UCSD-AML1 (cell line): ENCODE measurements at regions not wholly inside any gene's neighbourhood (a gene's known extent, or its start where the extent isn't known, plus 50 kb on each side); places are given as distances from the start of the nearest gene placed in this dataset.

Source experiments
- DNase-seq: peaks from one replicate; lab custom pipeline; 2025; ENCODE audit not compliant: unreplicated experiment; lab: John Stamatoyannopoulos, UW

DNA sequence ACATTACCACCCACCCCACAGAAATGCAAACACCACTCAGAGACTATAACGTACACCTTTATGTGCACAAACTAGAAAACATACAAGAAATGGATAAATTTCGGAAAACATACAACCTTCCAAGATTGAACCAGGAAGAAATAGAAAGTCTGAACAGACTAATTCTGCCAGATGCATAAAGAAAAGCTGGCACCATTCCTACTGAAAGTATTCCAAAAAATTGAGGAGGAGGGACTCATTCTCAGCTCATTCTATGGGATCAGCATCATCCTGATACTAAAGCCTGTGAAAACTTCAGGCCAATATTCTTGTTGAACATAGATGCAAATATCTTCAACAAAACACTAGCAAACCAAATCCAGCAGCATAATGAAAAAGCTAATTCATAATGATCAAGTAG lies 115.1 kb upstream of the CD180 start:
- no peak for DNase-seq

- DNase-seq, result no peak
These were observed 114.6 kb upstream of the CD180 start for GRCh38 chr5:67311208-67311607.

DNA sequence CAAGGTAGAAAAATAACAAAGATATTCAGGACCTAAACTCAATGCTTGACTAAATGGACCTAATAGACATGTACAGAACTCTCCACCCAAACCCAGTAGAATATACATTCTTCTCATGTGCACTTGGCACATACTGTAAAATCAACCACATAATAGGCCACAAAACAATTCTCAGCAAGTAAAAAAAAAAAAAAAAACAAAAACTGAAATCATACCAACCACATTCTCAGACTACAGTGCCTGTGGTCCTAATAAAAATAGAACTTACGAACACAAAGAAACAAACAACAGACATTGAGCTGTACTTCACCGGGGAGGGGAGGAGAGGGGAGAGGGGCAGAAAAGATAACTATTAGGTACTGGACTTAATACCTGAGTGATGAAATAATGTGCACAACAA lies 114.1 kb upstream of the CD180 start:
- DNase-seq, result no peak

DNA sequence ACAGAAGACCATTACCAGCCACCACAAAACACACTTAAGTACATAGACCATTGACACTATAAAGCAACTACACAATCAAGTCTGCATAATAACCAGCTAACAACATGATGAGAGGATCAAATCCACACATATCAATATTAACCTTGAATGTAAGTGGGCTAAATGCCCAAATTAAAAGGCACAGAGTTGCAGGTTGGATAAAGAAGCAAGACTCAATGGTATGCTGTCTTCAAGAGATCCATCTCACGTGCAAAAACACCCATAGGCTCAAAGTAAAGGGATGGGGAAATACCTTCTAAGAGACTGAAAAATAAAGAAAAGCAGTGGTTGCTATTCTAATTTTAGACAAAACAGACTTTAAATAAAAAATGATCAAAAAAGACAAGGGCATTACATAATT lies 113.6 kb upstream of the CD180 start:
- no peak for DNase-seq

DNA sequence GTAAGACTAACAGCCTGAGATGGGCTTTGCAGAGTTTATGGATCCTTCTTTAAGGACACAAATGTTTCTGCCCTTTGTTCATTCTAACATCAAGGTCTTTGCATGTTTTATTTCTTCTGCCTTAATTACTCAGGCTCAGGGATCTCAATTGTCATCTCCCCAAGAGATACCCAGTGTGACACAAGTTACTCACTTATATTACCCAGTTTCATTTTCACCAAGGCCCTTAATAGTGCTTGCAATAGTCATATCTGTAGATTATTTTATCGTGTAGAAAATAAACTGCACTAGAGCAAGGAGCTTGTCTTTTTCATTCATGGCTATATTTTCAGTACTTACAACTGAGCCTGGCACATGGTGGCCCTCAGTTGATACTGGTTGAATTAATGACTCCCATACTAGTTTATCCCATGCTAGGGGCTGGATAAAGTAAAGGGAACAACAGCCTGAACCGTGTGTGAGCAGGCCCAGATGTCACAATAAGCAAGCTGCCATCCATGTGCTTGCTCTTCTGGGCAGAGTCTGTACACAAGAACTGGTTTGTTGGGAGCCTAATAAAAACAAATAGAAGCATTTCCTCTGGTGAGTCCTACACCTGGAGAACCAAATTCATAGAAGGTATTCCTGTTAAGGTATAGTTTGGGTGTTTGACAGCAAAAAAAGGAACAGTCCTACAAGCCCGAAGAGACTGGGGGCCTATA lies 112.5 kb upstream of the CD180 start:
- DNase-seq, result no peak

DNA sequence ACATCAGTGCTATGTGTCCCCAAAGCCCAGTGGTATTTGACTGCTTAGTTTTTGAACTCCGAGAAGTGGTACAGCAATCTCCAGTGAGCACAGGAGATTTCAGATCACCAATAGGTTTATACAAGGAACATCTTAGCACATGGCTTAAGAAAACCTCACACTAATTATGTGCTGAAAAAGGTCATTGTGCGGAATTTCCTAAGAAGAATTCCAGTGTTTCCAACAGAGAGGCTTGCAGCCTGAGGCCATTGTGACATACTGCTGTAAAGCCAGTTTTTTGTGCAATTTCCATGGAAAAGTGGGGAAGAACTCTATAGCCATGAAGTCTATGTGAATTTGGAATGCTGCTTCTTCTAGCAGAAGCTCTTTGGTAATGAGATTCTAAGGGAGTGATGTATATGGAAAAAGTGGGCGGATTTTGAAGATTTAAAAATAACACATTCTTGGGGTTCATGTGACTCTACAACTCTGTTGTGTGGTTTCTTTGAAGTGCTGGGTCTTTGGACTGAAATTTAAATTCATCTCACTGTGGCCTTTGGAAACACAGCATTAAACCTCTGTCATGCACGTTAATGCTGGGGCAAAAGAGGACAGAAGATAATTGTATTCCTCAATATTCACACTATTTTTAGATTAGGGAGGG lies 110.5 kb upstream of the CD180 start:
- DNase-seq, result no peak

DNA sequence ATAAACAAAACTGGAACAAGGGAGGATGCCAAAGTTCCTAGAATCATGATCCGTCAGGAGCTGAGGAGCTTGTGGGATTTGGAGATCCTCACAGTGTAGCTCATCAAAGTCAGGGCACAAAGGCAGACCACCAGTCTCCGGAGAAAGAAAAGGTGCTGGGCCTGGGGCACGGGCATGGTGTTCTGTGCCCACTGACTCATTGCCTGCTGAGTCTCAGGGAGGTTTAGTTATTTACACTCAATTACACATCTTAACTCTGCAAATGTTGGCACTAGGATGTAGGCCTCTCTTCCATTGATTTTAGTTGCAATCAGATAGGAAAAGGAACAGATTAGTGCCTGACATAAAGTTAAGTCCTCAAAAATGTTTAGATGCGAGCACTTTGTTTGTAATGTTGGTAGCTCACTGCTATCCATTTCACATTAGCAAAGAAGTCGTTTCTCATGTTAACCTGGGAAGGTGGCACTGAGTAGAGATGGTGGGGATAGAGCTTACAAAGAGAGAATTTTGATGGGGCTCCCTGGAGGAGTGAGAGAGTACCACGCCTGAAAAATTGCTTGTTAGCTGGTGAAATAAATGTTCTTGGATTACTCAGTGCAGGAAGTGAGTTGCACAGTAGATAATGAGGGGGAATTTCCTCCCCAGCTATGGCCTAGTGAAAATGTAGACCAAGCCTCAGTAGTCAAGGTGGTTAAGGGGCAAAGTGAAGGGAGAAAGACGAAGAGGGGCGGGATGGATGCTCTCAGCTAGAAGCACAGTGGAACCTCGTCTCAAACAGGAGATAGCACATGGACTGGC lies 109.5 kb upstream of the CD180 start:
- peak; percentile 17 for DNase-seq

DNA sequence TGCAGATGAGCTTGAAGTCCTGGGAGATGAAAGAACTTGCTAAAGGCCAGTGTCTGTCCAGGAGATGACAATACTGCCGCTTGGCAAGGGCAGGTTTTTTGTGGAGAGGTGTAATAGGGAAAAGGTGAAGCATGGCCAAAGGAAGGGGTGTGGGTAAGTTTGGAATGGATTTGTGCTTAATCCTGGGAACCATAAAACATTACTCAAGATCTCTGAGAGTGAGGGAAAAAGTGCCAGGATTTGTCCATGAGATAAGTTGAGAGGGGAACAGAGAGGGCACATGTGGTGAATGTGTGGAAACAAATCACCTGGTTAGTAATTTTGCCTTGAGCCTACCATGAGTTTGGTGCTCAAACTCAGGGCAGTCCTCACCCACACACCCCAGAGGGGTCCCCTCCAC lies 108.8 kb upstream of the CD180 start:
- no peak for DNase-seq

- no peak for DNase-seq
These were observed 106.8 kb upstream of the CD180 start for GRCh38 chr5:67303356-67303755.

GRCh38 chr5:67301285-67301903 lies 104.8 kb upstream of the CD180 start:
- DNase-seq, result peak; percentile 30

DNA sequence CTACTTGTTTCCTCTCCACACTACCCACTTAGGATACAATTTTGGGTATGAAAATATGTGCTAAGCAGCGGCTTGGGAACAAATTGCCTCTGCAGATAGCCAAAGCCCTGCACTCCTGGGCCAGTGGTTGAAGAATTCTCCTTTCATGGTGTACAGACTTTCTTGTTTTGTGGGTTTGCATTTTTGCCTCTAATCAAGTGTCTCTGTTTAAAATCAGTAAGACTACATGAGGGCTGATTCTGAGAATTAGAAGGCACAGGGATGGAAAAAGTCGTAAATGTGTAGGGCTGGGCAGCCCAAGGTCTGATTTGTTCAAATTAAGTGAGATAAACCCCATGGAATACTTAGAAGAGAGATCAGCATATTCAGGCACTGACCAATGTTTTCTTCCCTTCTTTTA lies 103.7 kb upstream of the CD180 start:
- DNase-seq, result no peak

DNA sequence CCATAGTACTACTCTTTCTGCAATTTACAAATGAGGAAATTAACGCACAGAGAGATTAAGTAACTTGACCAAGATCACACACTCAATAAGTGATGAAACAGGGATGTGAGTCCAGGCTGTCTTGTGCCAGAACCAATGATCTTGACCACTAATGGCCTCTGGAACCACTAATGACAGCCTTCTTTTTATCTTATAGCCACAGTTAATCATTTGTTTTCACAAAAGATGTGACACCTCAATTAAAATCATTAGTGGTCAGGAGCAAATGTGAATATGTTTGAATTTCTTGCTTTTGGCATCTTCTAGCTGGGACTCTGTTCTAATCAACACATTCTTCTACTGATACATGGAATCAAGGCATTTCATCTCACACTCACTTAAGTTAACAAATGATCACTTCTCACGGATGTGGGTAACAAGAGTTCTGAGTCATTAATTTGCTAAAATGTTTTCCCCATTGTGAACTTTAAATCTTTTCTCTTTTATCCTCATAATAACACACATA lies 102.7 kb upstream of the CD180 start:
- DNase-seq, result no peak

DNA sequence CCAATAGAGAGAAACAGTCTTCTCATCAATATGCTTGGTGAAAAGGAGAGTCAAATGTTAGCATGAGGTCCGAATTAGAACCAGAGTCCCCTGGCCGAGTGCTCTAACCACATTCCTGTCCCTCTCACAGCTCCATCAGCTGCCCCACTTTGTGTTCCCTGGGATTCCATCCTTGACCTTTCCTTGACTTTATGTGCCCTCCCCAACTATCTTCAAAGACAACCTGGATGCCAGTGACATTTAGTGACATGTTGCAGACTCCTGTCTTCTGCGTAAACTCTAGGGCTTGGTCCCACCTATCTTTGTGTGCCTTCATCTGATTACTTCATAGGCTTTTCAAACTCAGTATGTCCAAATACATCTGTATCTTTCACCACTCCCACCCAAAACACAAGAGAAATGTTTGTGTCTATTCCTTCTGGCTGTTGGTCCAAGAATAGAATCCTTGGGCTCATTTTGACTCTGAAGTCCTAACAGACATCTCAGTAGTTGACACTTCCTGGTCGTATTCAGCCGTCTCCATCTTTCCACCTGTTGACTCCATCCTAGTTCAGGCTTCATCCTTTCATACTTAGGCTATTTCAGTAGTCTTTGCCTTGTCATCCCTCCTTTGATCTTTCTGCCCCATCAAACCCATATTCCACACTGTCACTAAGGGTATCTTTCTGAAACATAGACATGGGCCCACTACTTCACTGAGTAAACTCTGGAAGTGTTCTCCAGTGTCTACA lies 101.4 kb upstream of the CD180 start:
- DNase-seq, result no peak

GRCh38 chr5:67297376-67297775 lies 100.8 kb upstream of the CD180 start:
- DNase-seq, result no peak

DNA sequence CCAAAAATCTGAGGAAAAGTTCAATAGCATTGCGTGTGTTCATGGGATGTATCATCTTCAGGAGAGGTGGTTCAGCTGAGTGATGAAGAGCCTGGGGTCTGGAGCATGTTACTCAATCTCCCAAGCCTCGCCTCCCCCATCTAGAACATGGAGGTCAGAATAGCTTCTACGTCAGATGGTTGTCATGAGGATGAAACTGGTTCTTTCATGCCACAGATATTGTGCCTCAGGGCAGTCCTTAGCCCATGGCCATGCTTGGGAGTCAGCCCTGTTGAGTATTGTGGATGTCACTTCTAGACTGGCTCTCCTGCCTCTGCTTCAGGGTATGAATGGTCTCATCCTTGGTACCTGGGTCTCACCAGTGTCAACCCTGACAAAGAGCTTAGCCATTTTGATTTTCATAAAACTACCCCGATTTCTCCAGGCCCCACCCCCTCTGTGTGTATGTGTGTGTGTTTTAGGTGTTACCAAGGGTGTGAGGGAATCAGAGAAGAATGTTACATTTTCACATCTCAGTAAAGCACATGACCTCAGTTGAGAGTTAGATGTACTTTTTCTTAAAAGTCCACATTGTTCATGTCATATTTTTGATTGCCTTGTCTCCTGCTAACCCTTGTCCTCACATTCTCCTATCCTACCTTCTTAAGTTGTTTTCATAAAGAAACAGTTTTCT lies 97.8 kb upstream of the CD180 start:
- no peak for DNase-seq

- no peak for DNase-seq
These were observed 96.6 kb upstream of the CD180 start for GRCh38 chr5:67293226-67293625.

GRCh38 chr5:67292201-67292940 lies 95.8 kb upstream of the CD180 start:
- DNase-seq, result no peak

GRCh38 chr5:67291671-67292070 lies 95.1 kb upstream of the CD180 start:
- no peak for DNase-seq

- no peak for DNase-seq
These were observed 94.5 kb upstream of the CD180 start for GRCh38 chr5:67291066-67291465.

- no peak for DNase-seq
These were observed 94.1 kb upstream of the CD180 start for GRCh38 chr5:67290655-67291054.
